ENCODE measurements at regions not wholly inside any gene's neighbourhood (a gene's known extent, or its start where the extent isn't known, plus 50 kb on each side); places are given as distances from the start of the nearest gene placed in this dataset.

GRCh38 chr16:5977329-5977728, 879.7 kb upstream of the EEF2KMT start:
- DNase-seq (ENCODE audit: low spot score), result no peak
- no peak for TF ChIP-seq CTCF (IDR thresholded peaks at IDR 0.05; ENCODE audit: extremely low read depth, missing control alignments)

- TF ChIP-seq CTCF (IDR thresholded peaks at IDR 0.05; ENCODE audit: extremely low read depth, missing control alignments), result no peak
- DNase-seq (ENCODE audit: low spot score), result no peak
Measured at GRCh38 chr16:5972747-5973146, 875.2 kb upstream of the EEF2KMT start.

- no peak for DNase-seq (ENCODE audit: low spot score)
- TF ChIP-seq CTCF (IDR thresholded peaks at IDR 0.05; ENCODE audit: extremely low read depth, missing control alignments), result no peak
Measured at GRCh38 chr16:5971924-5972323, 874.3 kb upstream of the EEF2KMT start.

GRCh38 chr16:5971106-5971505, 873.5 kb upstream of the EEF2KMT start:
- DNase-seq (ENCODE audit: low spot score), result no peak
- TF ChIP-seq CTCF (IDR thresholded peaks at IDR 0.05; ENCODE audit: extremely low read depth, missing control alignments), result no peak

- TF ChIP-seq CTCF (IDR thresholded peaks at IDR 0.05; ENCODE audit: extremely low read depth, missing control alignments), result no peak
- DNase-seq (ENCODE audit: low spot score), result no peak
Measured at GRCh38 chr16:5966004-5966403, 868.4 kb upstream of the EEF2KMT start.

- no peak for TF ChIP-seq CTCF (IDR thresholded peaks at IDR 0.05; ENCODE audit: extremely low read depth, missing control alignments)
- DNase-seq (ENCODE audit: low spot score), result no peak
Measured at GRCh38 chr16:5965321-5965720, 867.7 kb upstream of the EEF2KMT start.

GRCh38 chr16:5951486-5951885, 853.9 kb upstream of the EEF2KMT start:
- no peak for DNase-seq (ENCODE audit: low spot score)
- TF ChIP-seq CTCF (IDR thresholded peaks at IDR 0.05; ENCODE audit: extremely low read depth, missing control alignments), result no peak

All from GM20000 (cell line).